ENCODE measurements at regions not wholly inside any gene's neighbourhood (a gene's known extent, or its start where the extent isn't known, plus 50 kb on each side); places are given as distances from the start of the nearest gene placed in this dataset.

DNA sequence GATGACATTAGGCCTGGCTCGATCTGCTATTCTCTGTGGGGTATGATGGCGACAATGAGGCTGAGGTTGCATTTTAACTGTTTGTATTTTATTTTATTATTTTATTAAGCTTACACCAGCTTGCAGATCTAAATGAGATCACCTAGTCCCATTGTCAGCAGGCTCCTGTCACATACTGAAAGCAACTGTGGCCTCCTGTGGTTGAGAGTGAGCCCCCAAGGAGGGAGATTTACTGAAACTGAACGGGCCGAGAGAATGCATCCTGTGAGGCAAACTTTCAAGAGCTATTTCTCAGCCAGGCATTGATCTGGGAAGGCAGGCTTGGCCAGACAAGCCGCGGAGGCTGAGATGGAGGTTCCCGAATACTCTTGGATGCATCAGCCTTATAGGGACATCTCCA lies 210.4 kb upstream of the ARRDC4 start:
- Histone ChIP-seq H3K4me2 (ENCODE audit: insufficient read depth, low read length) (no peak overlapping the region), H3K27ac (ENCODE audit: low read length) (no peak overlapping the region), H3K9me3 (ENCODE audit: insufficient read depth, low read length, severe bottlenecking) (no peaks in the 10 kb centered on the region), H3K79me2 (ENCODE audit: insufficient read depth, low read length) (no peaks in the 10 kb centered on the region), H3K36me3 (ENCODE audit: insufficient read depth, low read length) (no peaks in the 10 kb centered on the region), H3K9ac (ENCODE audit: low read depth, low read length) (no peak overlapping the region), H4K20me1 (ENCODE audit: insufficient read depth, low read length) (no peaks in the 10 kb centered on the region), H3K4me3 (ENCODE audit: low read depth in 1 of 2, low read length in 2 of 2) (no peak overlapping the region), H2AFZ (ENCODE audit: low read depth, low read length) (no peak overlapping the region), H3K27me3 (ENCODE audit: insufficient read depth, low read length, poor library complexity) (peaks cover 12% of the 10 kb centered on the region), H3K4me1 (ENCODE audit: insufficient read depth, low read length) (no peaks in the 10 kb centered on the region)
- no peak for TF ChIP-seq EZH2 (IDR thresholded peaks at IDR 0.05; ENCODE audit: borderline replicate concordance, low read depth, low read length, severe bottlenecking)
- no peak for DNase-seq
- no peak for ATAC-seq (ENCODE audit: insufficient read depth, low read depth)

DNA sequence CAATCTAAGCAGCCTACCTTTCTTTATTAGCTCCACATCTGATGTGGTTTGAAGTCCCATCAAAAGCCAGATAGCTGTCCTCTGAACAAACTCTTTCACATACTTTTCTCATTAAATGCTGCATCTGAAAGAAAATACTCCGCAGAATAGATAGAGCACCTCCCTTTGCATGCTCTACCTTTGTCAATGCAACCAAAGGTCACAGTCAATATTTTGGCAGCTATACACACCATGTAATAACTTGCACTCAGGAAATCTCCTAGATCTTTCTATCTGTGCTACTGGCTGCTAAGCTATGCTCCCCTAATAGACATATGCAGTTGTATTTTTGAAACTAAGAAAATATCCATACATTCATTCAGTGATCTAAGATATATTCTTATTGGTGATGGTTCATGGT lies 204.8 kb upstream of the ARRDC4 start:
- no peaks in the 10 kb centered on the region for H3K36me3 ChIP-seq (ENCODE audit: insufficient read depth, low read length)
- H2AFZ ChIP-seq (ENCODE audit: low read depth, low read length), result no peak overlapping the region
- no peaks in the 10 kb centered on the region for H3K4me1 ChIP-seq (ENCODE audit: insufficient read depth, low read length)
- no peaks in the 10 kb centered on the region for H3K79me2 ChIP-seq (ENCODE audit: insufficient read depth, low read length)
- no peaks in the 10 kb centered on the region for H4K20me1 ChIP-seq (ENCODE audit: insufficient read depth, low read length)
- peaks cover 23% of the 10 kb centered on the region for H3K27me3 ChIP-seq (ENCODE audit: insufficient read depth, low read length, poor library complexity)
- no peak overlapping the region for H3K4me2 ChIP-seq (ENCODE audit: insufficient read depth, low read length)
- no peak overlapping the region for H3K9ac ChIP-seq (ENCODE audit: low read depth, low read length)
- TF ChIP-seq EZH2 (IDR thresholded peaks at IDR 0.05; ENCODE audit: borderline replicate concordance, low read depth, low read length, severe bottlenecking), result no peak
- TF ChIP-seq, protein P1, sequence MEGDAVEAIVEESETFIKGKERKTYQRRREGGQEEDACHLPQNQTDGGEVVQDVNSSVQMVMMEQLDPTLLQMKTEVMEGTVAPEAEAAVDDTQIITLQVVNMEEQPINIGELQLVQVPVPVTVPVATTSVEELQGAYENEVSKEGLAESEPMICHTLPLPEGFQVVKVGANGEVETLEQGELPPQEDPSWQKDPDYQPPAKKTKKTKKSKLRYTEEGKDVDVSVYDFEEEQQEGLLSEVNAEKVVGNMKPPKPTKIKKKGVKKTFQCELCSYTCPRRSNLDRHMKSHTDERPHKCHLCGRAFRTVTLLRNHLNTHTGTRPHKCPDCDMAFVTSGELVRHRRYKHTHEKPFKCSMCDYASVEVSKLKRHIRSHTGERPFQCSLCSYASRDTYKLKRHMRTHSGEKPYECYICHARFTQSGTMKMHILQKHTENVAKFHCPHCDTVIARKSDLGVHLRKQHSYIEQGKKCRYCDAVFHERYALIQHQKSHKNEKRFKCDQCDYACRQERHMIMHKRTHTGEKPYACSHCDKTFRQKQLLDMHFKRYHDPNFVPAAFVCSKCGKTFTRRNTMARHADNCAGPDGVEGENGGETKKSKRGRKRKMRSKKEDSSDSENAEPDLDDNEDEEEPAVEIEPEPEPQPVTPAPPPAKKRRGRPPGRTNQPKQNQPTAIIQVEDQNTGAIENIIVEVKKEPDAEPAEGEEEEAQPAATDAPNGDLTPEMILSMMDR (IDR thresholded peaks at IDR 0.05; ENCODE audit: borderline replicate concordance, extremely low read depth, low read length, poor library complexity, severe bottlenecking), result no peak
- H3K27ac ChIP-seq (ENCODE audit: low read length), result no peak overlapping the region
- H3K9me3 ChIP-seq (ENCODE audit: insufficient read depth, low read length, severe bottlenecking), result no peaks in the 10 kb centered on the region
- no peak overlapping the region for H3K4me3 ChIP-seq (ENCODE audit: low read depth in 1 of 2, low read length in 2 of 2)
- no peak for ATAC-seq (ENCODE audit: insufficient read depth, low read depth)
- no peak for DNase-seq

DNA sequence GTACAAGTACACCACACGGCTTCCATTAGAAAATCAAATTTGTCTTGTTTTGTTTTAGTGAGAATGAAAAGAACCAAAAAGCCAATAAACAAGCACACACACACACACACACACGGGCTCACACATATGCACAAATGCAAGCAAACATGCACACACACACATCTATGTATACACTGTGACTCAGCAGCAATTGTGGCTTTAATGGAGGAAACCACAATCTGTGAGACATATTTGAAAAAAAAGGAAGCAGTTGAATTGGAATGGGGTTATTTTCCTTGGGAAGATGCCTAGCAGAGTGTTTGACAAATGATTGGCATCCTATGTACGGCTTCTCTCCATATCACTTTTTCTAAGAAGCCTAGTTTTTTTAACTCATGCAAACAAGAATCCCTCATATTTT lies 201.1 kb upstream of the ARRDC4 start:
- no peaks in the 10 kb centered on the region for H3K4me1 ChIP-seq (ENCODE audit: insufficient read depth, low read length)
- no peaks in the 10 kb centered on the region for H3K36me3 ChIP-seq (ENCODE audit: insufficient read depth, low read length)
- H4K20me1 ChIP-seq (ENCODE audit: insufficient read depth, low read length), result no peaks in the 10 kb centered on the region
- no peaks in the 10 kb centered on the region for H3K79me2 ChIP-seq (ENCODE audit: insufficient read depth, low read length)
- no peak for DNase-seq
- no peak overlapping the region for H3K9ac ChIP-seq (ENCODE audit: low read depth, low read length)
- H3K4me2 ChIP-seq (ENCODE audit: insufficient read depth, low read length), result no peak overlapping the region
- no peak overlapping the region for H3K27ac ChIP-seq (ENCODE audit: low read length)
- TF ChIP-seq, protein P1 (IDR thresholded peaks at IDR 0.05; ENCODE audit: borderline replicate concordance, extremely low read depth, low read length, poor library complexity, severe bottlenecking), result no peak
- TF ChIP-seq EZH2 (IDR thresholded peaks at IDR 0.05; ENCODE audit: borderline replicate concordance, low read depth, low read length, severe bottlenecking), result no peak
- no peaks in the 10 kb centered on the region for H3K9me3 ChIP-seq (ENCODE audit: insufficient read depth, low read length, severe bottlenecking)
- no peak overlapping the region for H3K4me3 ChIP-seq (ENCODE audit: low read depth in 1 of 2, low read length in 2 of 2)
- H2AFZ ChIP-seq (ENCODE audit: low read depth, low read length), result no peak overlapping the region
- peaks cover 14% of the 10 kb centered on the region for H3K27me3 ChIP-seq (ENCODE audit: insufficient read depth, low read length, poor library complexity)
- ATAC-seq (ENCODE audit: insufficient read depth, low read depth), result no peak

DNA sequence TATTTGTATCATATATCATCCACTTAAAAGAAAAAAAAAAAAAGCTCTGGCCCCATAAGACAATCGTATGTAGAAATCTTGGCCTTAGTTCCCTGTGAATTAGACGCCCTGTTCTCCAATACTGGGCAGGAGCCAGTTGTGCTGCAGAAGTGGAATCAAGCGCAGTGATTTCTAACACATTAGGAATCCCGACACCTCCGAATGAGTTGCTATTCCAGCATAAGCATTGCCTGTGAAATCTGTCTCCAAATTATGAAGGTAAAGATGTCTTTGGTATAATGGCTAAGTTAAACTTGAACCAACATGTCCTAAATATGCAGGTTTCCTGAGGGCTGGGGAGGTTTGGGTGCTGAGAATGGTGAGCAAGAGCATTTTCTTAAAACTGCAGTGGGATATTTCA lies 199.4 kb upstream of the ARRDC4 start:
- Histone ChIP-seq H3K36me3 (ENCODE audit: insufficient read depth, low read length) (no peaks in the 10 kb centered on the region), H3K9ac (ENCODE audit: low read depth, low read length) (no peak overlapping the region), H4K20me1 (ENCODE audit: insufficient read depth, low read length) (no peaks in the 10 kb centered on the region), H3K79me2 (ENCODE audit: insufficient read depth, low read length) (no peaks in the 10 kb centered on the region), H3K4me3 (ENCODE audit: low read depth in 1 of 2, low read length in 2 of 2) (no peak overlapping the region), H3K4me1 (ENCODE audit: insufficient read depth, low read length) (no peaks in the 10 kb centered on the region), H3K9me3 (ENCODE audit: insufficient read depth, low read length, severe bottlenecking) (no peaks in the 10 kb centered on the region), H3K27ac (ENCODE audit: low read length) (no peak overlapping the region), H3K4me2 (ENCODE audit: insufficient read depth, low read length) (no peak overlapping the region), H3K27me3 (ENCODE audit: insufficient read depth, low read length, poor library complexity) (peaks cover 13% of the 10 kb centered on the region), H2AFZ (ENCODE audit: low read depth, low read length) (no peak overlapping the region)
- DNase-seq (no peak), ATAC-seq (ENCODE audit: insufficient read depth, low read depth) (no peak)
- TF ChIP-seq, protein P1 (IDR thresholded peaks at IDR 0.05; ENCODE audit: borderline replicate concordance, extremely low read depth, low read length, poor library complexity, severe bottlenecking), result no peak
- no peak for TF ChIP-seq EZH2 (IDR thresholded peaks at IDR 0.05; ENCODE audit: borderline replicate concordance, low read depth, low read length, severe bottlenecking)
